MCF 10A (cell line): ENCODE measurements at regions not wholly inside any gene's neighbourhood (a gene's known extent, or its start where the extent isn't known, plus 50 kb on each side); places are given as distances from the start of the nearest gene placed in this dataset.

ENCODE experiments used
- BruUV-seq: library from RNA; stranded (reverse); fragments of 400-500 nt; replicated peaks from 2 replicates; lab custom pipeline; 2021; lab: Mats Ljungman, UMichigan
- CTCF ChIA-PET: fragments of 300-600 bp; sonication (Branson Sonifier 250); formaldehyde crosslinking; extraction: SDS; loops from one replicate; lab custom pipeline; 2021; ENCODE audit warnings: antibody characterized with exemption, inconsistent platforms; lab: Yijun Ruan, JAX
- POLR2A ChIA-PET: fragments of 300-600, 350-650 bp; sonication (Branson Sonifier 250); formaldehyde crosslinking; extraction: SDS; loops from one replicate; lab custom pipeline; 2020; ENCODE audit warnings: antibody characterized with exemption, inconsistent platforms; lab: Yijun Ruan, JAX
- DNase-seq: peaks from one replicate; pipeline ENCODE4 v3.0.0-alpha.2; 2018; ENCODE audit not compliant: unreplicated experiment
- H3K27ac Mint-ChIP-seq: one replicate; pipeline ENCODE4 v1.8.0; 2022; ENCODE audit warnings: mild to moderate bottlenecking, low read depth, mixed read lengths; ENCODE audit not compliant: unreplicated experiment
- H3K27me3 Mint-ChIP-seq: one replicate; pipeline ENCODE4 v1.8.0; 2022; ENCODE audit warnings: mixed read lengths; ENCODE audit not compliant: insufficient read depth, unreplicated experiment
- H3K36me3 Mint-ChIP-seq: one replicate; pipeline ENCODE4 v1.8.0; 2022; ENCODE audit warnings: mild to moderate bottlenecking, moderate library complexity, mixed read lengths; ENCODE audit not compliant: insufficient read depth, unreplicated experiment
- H3K4me1 Mint-ChIP-seq: one replicate; pipeline ENCODE4 v1.8.0; 2022; ENCODE audit warnings: mixed read lengths; ENCODE audit not compliant: insufficient read depth, unreplicated experiment
- H3K4me3 Mint-ChIP-seq: one replicate; pipeline ENCODE4 v1.8.0; 2022; ENCODE audit warnings: mild to moderate bottlenecking, moderate library complexity, mixed read lengths; ENCODE audit not compliant: unreplicated experiment
- H3K9me3 Mint-ChIP-seq: one replicate; pipeline ENCODE4 v1.8.0; 2022; ENCODE audit warnings: mixed read lengths; ENCODE audit not compliant: unreplicated experiment
- intact Hi-C: fragments of 100-400 bp; cut with micrococcal nuclease; formaldehyde crosslinking; loops from 2 replicates; pipeline ENCODE4 v1.14.1; 2022
- TF ChIP-seq, protein P1 (sequence below): fragments of 200-600 bp; IDR thresholded peaks from one replicate; pipeline ENCODE4 v1.8.0; 2022; ENCODE audit warnings: antibody characterized with exemption, mild to moderate bottlenecking; ENCODE audit not compliant: unreplicated experiment

DNA sequence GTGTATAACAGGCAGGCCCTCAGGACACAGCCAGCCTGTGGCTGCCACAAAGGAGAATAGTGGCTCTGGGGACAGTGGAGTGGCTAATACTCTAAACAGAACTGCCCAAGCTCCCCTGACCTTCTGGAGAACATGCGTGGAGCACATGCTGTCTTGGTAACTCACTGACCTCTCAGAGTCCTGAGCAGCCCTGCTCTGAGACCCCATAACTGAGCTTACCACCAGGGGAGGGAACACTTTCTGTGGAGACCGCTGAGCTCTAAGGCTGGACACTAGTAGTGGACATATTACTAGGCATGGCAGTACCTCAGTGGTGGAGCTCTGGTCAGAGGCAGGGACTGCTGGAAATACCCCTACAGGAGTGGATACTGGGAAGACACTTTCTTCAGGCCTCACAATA is 60.2 kb upstream of the SPTLC1 start:
- ChIA-PET POLR2A (interaction anchor here (0.5 to 1.1 kb wide), 2 partner anchors 30 to 266 kb away, joined by 3 read pairs; no protein-coding TSS in a partner anchor), CTCF (interaction anchor here (0.6 to 1.1 kb wide), 3 partner anchors 19 to 71 kb away, joined by 3 read pairs; no protein-coding TSS in a partner anchor)
- Mint-ChIP-seq H3K9me3 (peaks cover 8% of the 10 kb centered on the region), H3K36me3 (no peaks in the 10 kb centered on the region), H3K4me3 (no peak overlapping the region), H3K4me1 (no peaks in the 10 kb centered on the region), H3K27ac (no peak overlapping the region), H3K27me3 (no peaks in the 10 kb centered on the region)
- intact Hi-C loops: no loop called here
- no peak for DNase-seq
- TF ChIP-seq, protein P1, sequence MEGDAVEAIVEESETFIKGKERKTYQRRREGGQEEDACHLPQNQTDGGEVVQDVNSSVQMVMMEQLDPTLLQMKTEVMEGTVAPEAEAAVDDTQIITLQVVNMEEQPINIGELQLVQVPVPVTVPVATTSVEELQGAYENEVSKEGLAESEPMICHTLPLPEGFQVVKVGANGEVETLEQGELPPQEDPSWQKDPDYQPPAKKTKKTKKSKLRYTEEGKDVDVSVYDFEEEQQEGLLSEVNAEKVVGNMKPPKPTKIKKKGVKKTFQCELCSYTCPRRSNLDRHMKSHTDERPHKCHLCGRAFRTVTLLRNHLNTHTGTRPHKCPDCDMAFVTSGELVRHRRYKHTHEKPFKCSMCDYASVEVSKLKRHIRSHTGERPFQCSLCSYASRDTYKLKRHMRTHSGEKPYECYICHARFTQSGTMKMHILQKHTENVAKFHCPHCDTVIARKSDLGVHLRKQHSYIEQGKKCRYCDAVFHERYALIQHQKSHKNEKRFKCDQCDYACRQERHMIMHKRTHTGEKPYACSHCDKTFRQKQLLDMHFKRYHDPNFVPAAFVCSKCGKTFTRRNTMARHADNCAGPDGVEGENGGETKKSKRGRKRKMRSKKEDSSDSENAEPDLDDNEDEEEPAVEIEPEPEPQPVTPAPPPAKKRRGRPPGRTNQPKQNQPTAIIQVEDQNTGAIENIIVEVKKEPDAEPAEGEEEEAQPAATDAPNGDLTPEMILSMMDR: no peak
- no TSS peak for BruUV-seq

DNA sequence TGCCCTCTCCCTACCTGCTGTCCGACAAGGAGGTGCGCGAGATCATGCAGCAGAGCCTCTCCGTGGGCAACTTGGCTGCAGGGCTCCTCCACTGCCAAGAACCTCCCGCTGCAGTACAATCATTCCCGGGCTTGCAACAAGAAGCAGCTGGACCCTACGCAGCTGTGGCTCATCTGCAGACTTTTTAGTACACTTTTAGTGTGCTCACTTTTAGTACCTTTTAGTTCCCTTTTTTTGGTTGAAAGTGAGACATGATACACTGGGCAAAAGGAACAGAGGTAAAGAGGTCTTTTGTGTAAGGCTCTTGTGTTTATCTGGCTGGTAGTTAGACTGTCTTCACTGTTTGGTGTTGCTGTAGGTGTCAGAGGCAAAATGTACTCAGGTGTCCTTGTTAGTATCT is 58.1 kb upstream of the SPTLC1 start:
- no TSS peak for BruUV-seq
- POLR2A ChIA-PET: no interaction called here
- DNase-seq: no peak
- no peak overlapping the region for H3K27ac Mint-ChIP-seq
- intact Hi-C loops: no loop called here
- CTCF ChIA-PET: interaction anchor here (2.2 kb wide), 1 partner anchor 34 kb away, joined by 7 read pairs; no protein-coding TSS in a partner anchor
- H3K27me3 Mint-ChIP-seq: no peaks in the 10 kb centered on the region
- no peaks in the 10 kb centered on the region for H3K4me1 Mint-ChIP-seq
- H3K36me3 Mint-ChIP-seq: no peaks in the 10 kb centered on the region
- no peak overlapping the region for H3K4me3 Mint-ChIP-seq
- TF ChIP-seq, protein P1: no peak
- peaks cover 8% of the 10 kb centered on the region for H3K9me3 Mint-ChIP-seq

DNA sequence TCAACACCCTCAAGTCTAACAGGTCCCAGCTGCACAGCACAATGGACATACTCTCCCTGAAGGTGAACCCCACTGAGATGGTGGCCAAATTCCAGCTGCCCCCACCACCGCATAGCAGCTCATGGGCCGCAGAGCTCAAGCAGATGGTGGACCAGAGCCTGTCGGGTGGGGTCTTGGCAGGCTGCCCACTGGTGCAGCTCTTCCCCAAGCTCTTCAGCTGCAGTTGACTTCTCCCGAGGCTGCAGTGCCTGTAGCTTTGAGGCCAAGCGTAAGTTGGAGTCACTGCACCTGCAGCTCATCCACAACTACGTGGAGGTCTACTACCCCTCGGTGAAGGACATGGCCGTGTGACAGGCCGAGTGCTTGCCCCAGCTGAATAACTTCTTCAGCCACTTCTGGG is 56.6 kb upstream of the SPTLC1 start:
- no peaks in the 10 kb centered on the region for H3K4me1 Mint-ChIP-seq
- H3K27ac Mint-ChIP-seq: no peak overlapping the region
- H3K36me3 Mint-ChIP-seq: no peaks in the 10 kb centered on the region
- H3K9me3 Mint-ChIP-seq: peaks cover 8% of the 10 kb centered on the region
- intact Hi-C loops: no loop called here
- H3K4me3 Mint-ChIP-seq: no peak overlapping the region
- CTCF ChIA-PET: interaction anchor here (1.5 to 2.2 kb wide), 2 partner anchors 31 to 32 kb away, joined by 7 to 10 read pairs; no protein-coding TSS in a partner anchor
- TF ChIP-seq, protein P1: no peak
- H3K27me3 Mint-ChIP-seq: no peaks in the 10 kb centered on the region
- DNase-seq: no peak
- no TSS peak for BruUV-seq
- POLR2A ChIA-PET: interaction anchor here (1.0 kb wide), 1 partner anchor 24 kb away, joined by 3 read pairs; no protein-coding TSS in a partner anchor

DNA sequence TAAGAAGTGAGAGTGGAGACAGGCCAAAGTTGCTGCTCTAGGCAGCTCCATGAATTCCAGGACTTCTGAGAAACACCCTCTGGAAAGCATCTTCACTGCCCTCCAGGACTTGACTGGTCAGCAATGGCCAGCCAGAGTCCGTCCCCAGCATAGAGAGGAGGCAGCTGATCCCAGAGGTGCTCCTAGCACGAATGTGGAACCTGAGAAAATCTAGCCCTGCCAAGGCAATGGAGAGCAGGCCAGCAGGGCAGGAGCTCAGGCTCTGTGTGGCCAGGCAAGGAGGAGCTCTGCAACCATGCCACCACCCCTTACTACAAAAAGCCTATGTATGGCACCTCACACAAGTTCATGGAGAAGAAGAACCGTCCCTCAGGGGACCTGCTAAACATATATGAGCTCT is 56.1 kb upstream of the SPTLC1 start:
- Mint-ChIP-seq H3K27ac (no peak overlapping the region), H3K36me3 (no peaks in the 10 kb centered on the region), H3K27me3 (no peaks in the 10 kb centered on the region), H3K4me3 (no peak overlapping the region), H3K4me1 (no peaks in the 10 kb centered on the region), H3K9me3 (peaks cover 8% of the 10 kb centered on the region)
- TF ChIP-seq, protein P1: no peak
- BruUV-seq: no TSS peak
- DNase-seq: no peak
- intact Hi-C loops: no loop called here
- POLR2A ChIA-PET: interaction anchor here (1.0 kb wide), 1 partner anchor 23 kb away, joined by 3 read pairs; no protein-coding TSS in a partner anchor
- CTCF ChIA-PET: interaction anchor here (2.2 kb wide), 1 partner anchor 32 kb away, joined by 7 read pairs; no protein-coding TSS in a partner anchor
